IMR-90 (cell line): ENCODE measurements at regions not wholly inside any gene's neighbourhood (a gene's known extent, or its start where the extent isn't known, plus 50 kb on each side); places are given as distances from the start of the nearest gene placed in this dataset.

Experiments
- ATAC-seq: fragments of 200-7000 bp; cut with Tn5 transposase; 2 replicates; pipeline ENCODE4 v1.9.1; 2020; ENCODE audit warnings: low read depth, mild to moderate bottlenecking, moderate library complexity
- BruUV-seq: library from RNA; stranded (reverse); fragments of 400-500 nt; replicated peaks from 2 replicates; lab custom pipeline; 2021; lab: Mats Ljungman, UMichigan
- CTCF ChIA-PET: fragments of 300-600 bp; formaldehyde crosslinking; extraction: SDS; loops from one replicate; lab custom pipeline; 2021; ENCODE audit warnings: antibody characterized with exemption; lab: Yijun Ruan, JAX
- POLR2A ChIA-PET: fragments of 300-600 bp; sonication (Branson Sonifier 250); formaldehyde crosslinking; loops from one replicate; lab custom pipeline; 2022; ENCODE audit warnings: antibody characterized with exemption; ENCODE audit not compliant: unreplicated experiment; lab: Charles Lee
- DNase-seq: peaks from one replicate; pipeline ENCODE4 v3.0.0; 2013
- H2AFZ ChIP-seq: replicated peaks from 2 replicates; pipeline ENCODE3; 2013; ENCODE audit warnings: low read length, mild to moderate bottlenecking; ENCODE audit not compliant: poor library complexity
- H2AK5ac ChIP-seq: 2 replicates; pipeline ENCODE4 v1.6.1; 2013; ENCODE audit warnings: low read depth, low read length, inconsistent platforms
- H2AK9ac ChIP-seq: replicated peaks from 2 replicates; pipeline ENCODE3; 2013; ENCODE audit warnings: mild to moderate bottlenecking, low read depth, low read length, moderate library complexity; ENCODE audit not compliant: poor library complexity
- H2BK120ac ChIP-seq: 2 replicates; pipeline ENCODE4 v1.6.1; 2013; ENCODE audit warnings: low read depth, low read length, inconsistent platforms
- H2BK15ac ChIP-seq: 3 replicates; pipeline ENCODE4 v1.6.1; 2013; ENCODE audit warnings: low read depth, low read length, inconsistent platforms
- H2BK20ac ChIP-seq: 2 replicates; pipeline ENCODE4 v1.6.1; 2013; ENCODE audit warnings: low read depth, mild to moderate bottlenecking, inconsistent platforms, low read length, moderate library complexity
- H2BK5ac ChIP-seq: 2 replicates; pipeline ENCODE4 v1.6.1; 2013; ENCODE audit warnings: mild to moderate bottlenecking, low read depth, low read length, inconsistent platforms; ENCODE audit not compliant: poor library complexity, severe bottlenecking
- H3K14ac ChIP-seq: replicated peaks from 2 replicates; pipeline ENCODE4 v1.6.1; 2013; ENCODE audit warnings: low read depth, low read length, inconsistent platforms
- H3K18ac ChIP-seq: 2 replicates; pipeline ENCODE4 v1.6.1; 2013; ENCODE audit warnings: low read depth, low read length, control low read depth
- H3K23ac ChIP-seq: 2 replicates; pipeline ENCODE4 v1.6.1; 2013; ENCODE audit warnings: low read depth, low read length, inconsistent platforms
- H3K27ac ChIP-seq: 2 replicates; pipeline ENCODE4 v1.5.1; 2013; ENCODE audit warnings: mild to moderate bottlenecking, control low read depth, low read length; ENCODE audit not compliant: insufficient read depth
- H3K27me3 ChIP-seq: 2 replicates; pipeline ENCODE4 v1.6.1; 2013; ENCODE audit warnings: low read length; ENCODE audit not compliant: control insufficient read depth, insufficient read depth
- H3K36me3 ChIP-seq: 2 replicates; pipeline ENCODE4 v1.6.1; 2013; ENCODE audit warnings: low read length, mixed read lengths; ENCODE audit not compliant: control insufficient read depth, insufficient read depth
- H3K4ac ChIP-seq: 2 replicates; pipeline ENCODE4 v1.6.1; 2013; ENCODE audit warnings: low read depth, low read length, inconsistent platforms
- H3K4me1 ChIP-seq: 2 replicates; pipeline ENCODE4 v1.6.1; 2013; ENCODE audit warnings: low read length, mixed read lengths; ENCODE audit not compliant: control insufficient read depth, insufficient read depth
- H3K4me2 ChIP-seq: 2 replicates; pipeline ENCODE4 v1.6.1; 2013; ENCODE audit warnings: low read depth, mild to moderate bottlenecking, control low read depth, low read length, moderate library complexity
- H3K4me3 ChIP-seq: 2 replicates; pipeline ENCODE4 v1.5.1; 2013; ENCODE audit warnings: low read depth, mild to moderate bottlenecking, control low read depth, low read length, moderate library complexity; ENCODE audit not compliant: insufficient read depth
- H3K56ac ChIP-seq: 2 replicates; pipeline ENCODE4 v1.6.1; 2013; ENCODE audit warnings: low read length, inconsistent platforms; ENCODE audit not compliant: insufficient read depth; ENCODE audit errors: extremely low read depth
- H3K79me1 ChIP-seq, 2 experiments: 2 replicates each; pipeline ENCODE4 v1.6.1; 2013; ENCODE audit warnings: low read length in 2 of 2, inconsistent platforms in 1 of 2, low read depth in 1 of 2
- H3K9ac ChIP-seq: 2 replicates; pipeline ENCODE4 v1.6.1; 2013; ENCODE audit warnings: low read depth, low read length, control low read depth
- H3K9me1 ChIP-seq: 2 replicates; pipeline ENCODE4 v1.6.1; 2013; ENCODE audit warnings: low read length, inconsistent platforms; ENCODE audit not compliant: insufficient read depth
- H3K9me3 ChIP-seq: 2 replicates; pipeline ENCODE4 v1.6.1; 2013; ENCODE audit warnings: low read length; ENCODE audit not compliant: control insufficient read depth, insufficient read depth
- H4K20me1 ChIP-seq: 2 replicates; pipeline ENCODE4 v1.6.1; 2013; ENCODE audit warnings: low read length, inconsistent platforms; ENCODE audit not compliant: insufficient read depth
- H4K5ac ChIP-seq: 2 replicates; pipeline ENCODE4 v1.6.1; 2013; ENCODE audit warnings: mild to moderate bottlenecking, low read depth, low read length, control low read depth
- H4K8ac ChIP-seq, 2 experiments: 2 replicates each; pipeline ENCODE4 v1.6.1; 2013; ENCODE audit warnings: low read depth in 2 of 2, low read length in 2 of 2, control low read depth in 1 of 2, inconsistent platforms in 1 of 2
- H4K91ac ChIP-seq: 2 replicates; pipeline ENCODE4 v1.6.1; 2013; ENCODE audit warnings: low read depth, low read length, inconsistent platforms; ENCODE audit not compliant: insufficient read depth
- CHD1 ChIP-seq: IDR thresholded peaks from 2 replicates; pipeline ENCODE4 v1.6.1; 2012; ENCODE audit warnings: low read depth, low read length, improper control_type of control experiment
- FOS ChIP-seq: fragments of 150-350 bp; IDR thresholded peaks from 2 replicates; pipeline ENCODE4 v1.6.1; 2016; ENCODE audit warnings: low read depth, low read length
- MAFK ChIP-seq: IDR thresholded peaks from 2 replicates; pipeline ENCODE4 v1.6.1; 2012; ENCODE audit warnings: low read depth, low read length, improper control_type of control experiment
- MAZ ChIP-seq: IDR thresholded peaks from 2 replicates; pipeline ENCODE4 v1.6.1; 2012; ENCODE audit warnings: low read depth, mild to moderate bottlenecking, low read length, improper control_type of control experiment, moderate library complexity, borderline replicate concordance
- MXI1 ChIP-seq: IDR thresholded peaks from 2 replicates; pipeline ENCODE4 v1.6.1; 2012; ENCODE audit warnings: low read depth, mild to moderate bottlenecking, low read length, moderate library complexity, borderline replicate concordance
- NFE2L2 ChIP-seq: fragments of 150-350 bp; IDR thresholded peaks from 2 replicates; pipeline ENCODE4 v1.6.1; 2016; ENCODE audit warnings: low read depth, mild to moderate bottlenecking, low read length
- POLR2A ChIP-seq: IDR thresholded peaks from 2 replicates; pipeline ENCODE4 v1.6.1; 2012; ENCODE audit warnings: mild to moderate bottlenecking, low read depth, low read length
- RAD21 ChIP-seq: IDR thresholded peaks from 2 replicates; pipeline ENCODE4 v1.6.1; 2012; ENCODE audit warnings: low read length, improper control_type of control experiment
- RCOR1 ChIP-seq: IDR thresholded peaks from 2 replicates; pipeline ENCODE4 v1.6.1; 2012; ENCODE audit warnings: mild to moderate bottlenecking, low read length, improper control_type of control experiment; ENCODE audit not compliant: insufficient replicate concordance
- RFX5 ChIP-seq: IDR thresholded peaks from 2 replicates; pipeline ENCODE4 v1.8.0; 2012; ENCODE audit warnings: low read depth, mild to moderate bottlenecking, low read length, moderate library complexity
- SMC3 ChIP-seq: fragments of 150-350 bp; IDR thresholded peaks from 2 replicates; pipeline ENCODE4 v1.6.1; 2016; ENCODE audit warnings: low read depth, mild to moderate bottlenecking, antibody characterized with exemption, low read length, moderate library complexity
- USF2 ChIP-seq: fragments of 150-350 bp; IDR thresholded peaks from 2 replicates; pipeline ENCODE4 v1.6.1; 2017; ENCODE audit warnings: mild to moderate bottlenecking, antibody characterized with exemption, low read length, low read depth
- dilution Hi-C: fragments of 300-500 bp; cut with HindIII; formaldehyde crosslinking; loops from one replicate; pipeline ENCODE4 v1.14.3; 2018; ENCODE audit warnings: low sequenced_read_pairs; ENCODE audit not compliant: unreplicated experiment
- in situ Hi-C: fragments of 300-500 bp; cut with MboI; formaldehyde crosslinking; loops from 3 replicates; pipeline ENCODE4 v1.14.3; 2019; ENCODE audit warnings: low sequenced_read_pairs, inconsistent platforms, mixed read lengths
- intact Hi-C: fragments of 100-400 bp; cut with micrococcal nuclease; formaldehyde crosslinking; loops from 2 replicates; pipeline ENCODE4 v1.10.0; 2022
- TF ChIP-seq, protein P1 (sequence below): fragments of 150-350 bp; IDR thresholded peaks from 2 replicates; pipeline ENCODE4 v1.6.1; 2016; ENCODE audit warnings: low read depth, mild to moderate bottlenecking, low read length, moderate library complexity, borderline replicate concordance
- TF ChIP-seq, protein P2 (sequence below): conservative IDR thresholded peaks from 2 replicates; pipeline ENCODE4 v1.5.1; 2012; ENCODE audit warnings: mild to moderate bottlenecking, low read depth, low read length, improper control_type of control experiment

DNA sequence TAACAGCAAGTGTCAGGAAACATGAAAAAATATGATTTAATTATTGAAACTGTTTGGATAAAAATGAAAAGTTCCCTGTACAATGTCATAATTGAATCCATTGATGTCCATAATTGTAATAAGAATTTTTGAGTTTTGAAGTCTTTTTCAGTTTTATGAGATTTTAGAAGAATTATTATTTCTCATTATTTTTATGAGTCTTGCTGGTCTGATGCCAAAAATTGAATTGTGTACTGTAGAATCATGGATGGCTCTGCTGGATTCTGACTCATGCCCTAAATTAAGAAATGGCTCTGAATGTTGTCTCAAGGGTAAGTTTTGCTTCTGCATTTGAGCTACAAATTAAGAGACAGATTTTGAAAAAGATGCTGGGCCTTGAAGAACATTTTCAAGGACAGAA, 132.8 kb upstream of the MAP9 start:
- H4K5ac ChIP-seq, result no peak overlapping the region
- no peaks in the 10 kb centered on the region; the same call in 1 of the 2 replicates for H3K27me3 ChIP-seq
- no peak overlapping the region for H2BK120ac ChIP-seq
- dilution Hi-C loops (no loop called here), intact Hi-C loops (no loop called here), in situ Hi-C loops (no loop called here)
- ChIA-PET CTCF (interaction anchor here (0.6 to 1.4 kb wide), 2 partner anchors 12 to 141 kb away, joined by 3 to 4 read pairs; no protein-coding TSS in a partner anchor), POLR2A (no interaction called here)
- no peak overlapping the region for H3K18ac ChIP-seq
- no peaks in the 10 kb centered on the region; the same call in 1 of the 2 replicates for H3K9me1 ChIP-seq
- H3K9me3 ChIP-seq, result no peaks in the 10 kb centered on the region
- TF ChIP-seq, protein P1, sequence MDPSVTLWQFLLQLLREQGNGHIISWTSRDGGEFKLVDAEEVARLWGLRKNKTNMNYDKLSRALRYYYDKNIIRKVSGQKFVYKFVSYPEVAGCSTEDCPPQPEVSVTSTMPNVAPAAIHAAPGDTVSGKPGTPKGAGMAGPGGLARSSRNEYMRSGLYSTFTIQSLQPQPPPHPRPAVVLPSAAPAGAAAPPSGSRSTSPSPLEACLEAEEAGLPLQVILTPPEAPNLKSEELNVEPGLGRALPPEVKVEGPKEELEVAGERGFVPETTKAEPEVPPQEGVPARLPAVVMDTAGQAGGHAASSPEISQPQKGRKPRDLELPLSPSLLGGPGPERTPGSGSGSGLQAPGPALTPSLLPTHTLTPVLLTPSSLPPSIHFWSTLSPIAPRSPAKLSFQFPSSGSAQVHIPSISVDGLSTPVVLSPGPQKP, result no peak
- TF ChIP-seq CHD1, result no peak
- no peak for TF ChIP-seq RAD21
- TF ChIP-seq MAFK, result no peak
- no peak for TF ChIP-seq RCOR1
- no peak for TF ChIP-seq FOS
- TF ChIP-seq, protein P2, sequence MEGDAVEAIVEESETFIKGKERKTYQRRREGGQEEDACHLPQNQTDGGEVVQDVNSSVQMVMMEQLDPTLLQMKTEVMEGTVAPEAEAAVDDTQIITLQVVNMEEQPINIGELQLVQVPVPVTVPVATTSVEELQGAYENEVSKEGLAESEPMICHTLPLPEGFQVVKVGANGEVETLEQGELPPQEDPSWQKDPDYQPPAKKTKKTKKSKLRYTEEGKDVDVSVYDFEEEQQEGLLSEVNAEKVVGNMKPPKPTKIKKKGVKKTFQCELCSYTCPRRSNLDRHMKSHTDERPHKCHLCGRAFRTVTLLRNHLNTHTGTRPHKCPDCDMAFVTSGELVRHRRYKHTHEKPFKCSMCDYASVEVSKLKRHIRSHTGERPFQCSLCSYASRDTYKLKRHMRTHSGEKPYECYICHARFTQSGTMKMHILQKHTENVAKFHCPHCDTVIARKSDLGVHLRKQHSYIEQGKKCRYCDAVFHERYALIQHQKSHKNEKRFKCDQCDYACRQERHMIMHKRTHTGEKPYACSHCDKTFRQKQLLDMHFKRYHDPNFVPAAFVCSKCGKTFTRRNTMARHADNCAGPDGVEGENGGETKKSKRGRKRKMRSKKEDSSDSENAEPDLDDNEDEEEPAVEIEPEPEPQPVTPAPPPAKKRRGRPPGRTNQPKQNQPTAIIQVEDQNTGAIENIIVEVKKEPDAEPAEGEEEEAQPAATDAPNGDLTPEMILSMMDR, result no peak
- TF ChIP-seq MAZ, result no peak
- no peak for TF ChIP-seq RFX5
- TF ChIP-seq USF2, result no peak
- TF ChIP-seq MXI1, result no peak
- no peak for TF ChIP-seq SMC3
- no peak for TF ChIP-seq NFE2L2
- no peak for TF ChIP-seq POLR2A
- no peak overlapping the region for H2BK5ac ChIP-seq
- no peaks in the 10 kb centered on the region for H3K36me3 ChIP-seq
- no peak overlapping the region for H3K56ac ChIP-seq
- H4K20me1 ChIP-seq, result no peaks in the 10 kb centered on the region
- H3K4me2 ChIP-seq, result no peak overlapping the region
- H3K14ac ChIP-seq, result no peak overlapping the region
- DNase-seq, result peak; percentile 57
- H3K27ac ChIP-seq, result no peak overlapping the region
- H3K4me1 ChIP-seq, result no peaks in the 10 kb centered on the region; the same call in 1 of the 2 replicates
- H3K23ac ChIP-seq, result no peak overlapping the region
- no peaks in the 10 kb centered on the region for H3K79me1 ChIP-seq
- H4K91ac ChIP-seq, result no peak overlapping the region
- no peak overlapping the region for H3K9ac ChIP-seq
- no TSS peak for BruUV-seq
- H2AK9ac ChIP-seq, result no peak overlapping the region
- no peak overlapping the region; the same call in 2 of the 3 replicates for H2BK15ac ChIP-seq
- no peak overlapping the region for H3K4ac ChIP-seq
- no peak overlapping the region for H4K8ac ChIP-seq
- H3K4me3 ChIP-seq, result no peak overlapping the region
- H2AFZ ChIP-seq, result no peak overlapping the region
- ATAC-seq, result no peak
- no peak overlapping the region for H2AK5ac ChIP-seq
- H2BK20ac ChIP-seq, result no peak overlapping the region
